ENCODE measurements at regions not wholly inside any gene's neighbourhood (a gene's known extent, or its start where the extent isn't known, plus 50 kb on each side); places are given as distances from the start of the nearest gene placed in this dataset.
"Not testable (repeated sequence)": the region's sequence is repeated elsewhere in the genome, so short reads cannot be mapped to it uniquely, and the experiment has no call there.

DNA sequence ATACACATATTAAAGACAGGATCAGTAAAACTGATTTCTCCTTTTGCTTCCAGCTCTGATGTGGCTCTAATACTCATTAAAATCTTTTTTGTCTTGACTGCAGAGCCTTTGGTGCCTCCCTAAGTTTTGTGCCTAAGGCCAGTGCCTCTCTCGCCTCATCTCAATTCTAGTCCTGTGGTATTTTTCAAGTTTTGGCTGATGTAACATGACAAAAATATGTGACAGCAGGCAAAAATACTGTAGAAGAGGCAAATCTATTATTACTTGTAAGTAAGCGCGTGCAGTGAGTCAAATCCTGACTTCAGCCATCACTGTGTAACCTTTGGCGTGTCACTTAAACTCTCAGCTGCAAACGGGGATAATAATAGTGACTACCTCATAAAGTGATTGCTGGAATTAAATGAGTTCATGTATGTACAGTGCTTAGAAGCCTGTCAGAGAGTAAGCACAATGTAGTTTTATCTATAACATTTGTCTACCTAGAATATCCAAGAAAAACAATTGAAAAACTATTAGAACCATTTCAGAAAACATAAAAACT, 74.0 kb downstream of the MAB21L3 start:
- no peak for DNase-seq (ENCODE audit: low spot score)

DNA sequence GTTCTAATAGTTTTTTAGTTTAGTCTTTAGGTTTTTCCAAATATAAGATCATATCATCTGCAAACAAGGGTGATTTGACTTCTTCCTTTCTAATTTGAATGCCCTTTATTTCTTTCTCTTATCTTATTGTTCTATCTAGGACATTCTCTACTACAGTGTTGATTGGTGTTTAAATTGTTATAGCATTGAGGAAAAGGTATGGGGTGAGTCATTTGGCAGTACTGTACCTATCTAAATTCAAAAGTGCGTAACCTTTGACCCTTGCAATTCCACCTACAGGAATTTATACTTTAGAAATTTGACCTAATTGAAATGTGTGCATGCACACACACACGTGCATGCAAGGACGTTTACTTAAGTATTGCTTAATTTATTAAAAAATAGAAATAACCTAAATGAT, 78.3 kb downstream of the MAB21L3 start:
- no peak for DNase-seq (ENCODE audit: low spot score)

DNA sequence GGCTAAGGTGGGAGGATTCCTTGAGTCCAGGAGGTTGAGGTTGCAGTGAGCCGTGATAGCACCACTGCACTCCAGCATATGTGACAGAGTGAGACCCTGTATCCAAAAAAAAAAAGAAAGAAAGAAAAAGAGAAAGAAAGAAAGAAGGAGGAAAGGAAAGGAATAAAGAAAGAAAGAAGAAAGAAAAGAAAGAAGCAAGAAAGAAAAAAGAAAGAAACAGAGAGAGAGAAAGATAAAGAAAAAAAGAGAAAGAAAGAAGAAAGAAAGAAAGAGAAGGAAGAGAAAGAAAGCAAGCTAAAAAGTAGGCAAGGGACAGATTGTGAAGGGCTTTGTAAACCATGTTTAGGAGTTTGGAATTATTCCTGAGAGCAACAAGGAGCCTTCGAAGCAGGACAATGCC, 80.1 kb downstream of the MAB21L3 start:
- DNase-seq (ENCODE audit: low spot score), result no peak

DNA sequence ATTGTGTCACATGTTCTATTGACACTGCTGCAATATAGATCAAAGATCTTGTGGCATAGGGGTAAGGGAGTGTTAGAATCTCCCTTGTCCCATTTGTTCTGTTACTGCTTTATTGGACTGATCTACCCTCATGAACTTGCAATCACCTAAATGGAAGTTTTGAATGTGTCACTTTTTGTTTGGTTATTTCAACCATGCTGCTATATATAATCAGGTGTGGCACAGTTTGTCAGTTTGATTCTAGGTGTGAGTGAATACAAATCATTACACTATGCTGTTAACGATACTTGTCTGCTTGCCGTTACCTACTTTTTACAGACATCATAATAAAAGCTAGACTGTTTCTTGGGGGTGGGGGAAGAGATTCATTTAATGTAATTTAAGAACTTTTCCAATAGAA, 82.6 kb downstream of the MAB21L3 start:
- no peak for DNase-seq (ENCODE audit: low spot score)

DNA sequence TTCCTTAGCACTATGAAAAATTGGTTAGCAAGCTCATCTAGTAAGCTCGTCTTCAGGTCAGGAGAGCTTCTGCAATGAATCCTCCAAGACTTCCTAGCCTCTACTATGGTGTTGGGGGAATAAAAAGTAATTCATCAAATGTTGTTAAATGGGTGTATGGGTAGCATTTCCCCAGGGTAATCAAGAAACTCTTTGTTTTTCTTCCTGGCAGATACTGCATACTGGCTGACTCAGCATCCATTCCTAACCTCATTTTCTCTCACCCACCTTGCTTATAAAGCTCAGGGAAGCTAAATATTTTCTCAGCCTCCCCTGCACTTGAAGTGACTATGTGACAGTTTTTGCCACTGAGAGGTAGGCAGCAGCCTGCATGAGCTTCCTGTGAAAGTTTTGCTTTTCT, 83.4 kb downstream of the MAB21L3 start:
- no peak for DNase-seq (ENCODE audit: low spot score)

DNA sequence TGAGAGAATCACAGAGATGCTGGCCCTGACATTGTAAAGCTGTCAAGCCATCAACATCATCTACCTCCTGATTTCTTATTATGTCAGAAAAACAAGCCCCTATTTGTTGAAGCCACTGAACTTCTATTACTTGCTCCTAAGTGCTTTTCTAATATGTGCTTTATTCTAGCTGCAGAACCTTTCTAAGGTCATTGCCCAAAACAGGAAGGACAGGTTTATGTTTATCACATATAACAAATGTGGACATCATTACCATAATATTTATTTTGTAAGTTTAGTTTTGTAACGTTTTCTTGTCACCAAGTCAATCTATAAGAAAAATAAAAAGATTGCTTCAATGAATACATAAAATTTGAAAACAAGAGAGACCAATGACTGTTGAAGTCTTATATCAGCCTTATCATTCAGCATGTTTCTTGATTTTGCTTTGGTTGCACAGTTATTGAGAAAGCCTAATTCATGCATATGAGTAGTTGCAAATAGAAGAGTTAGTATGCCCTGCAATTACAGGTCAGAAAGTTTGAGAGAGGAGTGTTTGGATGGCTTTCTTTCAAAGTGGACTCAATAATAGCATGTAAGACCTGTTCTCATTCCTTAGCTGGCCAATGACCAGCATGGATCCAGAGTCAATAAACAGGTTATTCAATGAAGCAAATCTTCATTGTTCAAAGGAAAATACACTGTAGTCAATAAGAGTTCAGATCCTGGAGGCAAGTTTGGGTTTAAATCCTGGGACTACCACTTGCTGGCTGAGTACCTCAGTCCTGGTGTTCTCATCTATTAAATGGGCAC, 84.1 kb downstream of the MAB21L3 start:
- no peak for DNase-seq (ENCODE audit: low spot score)

DNA sequence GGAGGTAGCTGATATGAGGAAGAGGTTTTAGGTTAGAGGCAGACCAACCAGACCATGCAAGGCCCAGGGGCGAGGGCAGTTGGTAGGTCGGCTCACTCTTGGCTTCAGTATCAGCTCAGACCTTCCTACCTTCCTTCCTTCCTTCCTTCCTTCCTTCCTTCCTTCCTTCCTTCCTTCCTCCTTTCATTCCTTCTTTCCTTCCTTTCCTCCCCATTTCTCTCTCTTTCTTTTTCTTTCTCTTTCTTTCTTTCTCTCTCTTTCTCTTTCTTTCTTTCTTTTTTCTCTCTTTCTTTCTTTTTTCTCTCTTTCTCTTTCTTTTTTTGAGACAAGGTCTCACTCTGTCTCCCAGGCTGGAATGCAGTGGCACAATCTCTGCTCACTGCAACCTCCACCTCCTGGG, 89.1 kb downstream of the MAB21L3 start:
- DNase-seq (ENCODE audit: low spot score), result not testable (repeated sequence)

DNA sequence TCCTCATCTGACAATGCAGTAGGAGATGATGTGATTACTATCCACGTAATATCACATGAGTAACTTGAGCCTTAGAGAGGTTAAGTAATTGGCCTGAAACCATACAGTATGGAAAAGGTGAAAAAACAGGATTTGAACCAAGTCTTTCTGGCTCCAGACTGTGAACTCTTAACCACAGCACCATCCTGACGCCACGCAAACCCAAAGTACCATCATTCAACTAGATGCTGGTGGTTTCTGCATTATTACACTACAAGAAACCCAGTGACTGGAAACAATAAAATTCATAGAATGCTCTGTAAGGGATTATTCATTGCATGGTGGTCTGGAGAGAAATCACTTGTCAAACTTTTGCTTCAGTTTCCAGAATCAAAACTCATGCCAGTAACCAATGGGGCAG, 90.7 kb downstream of the MAB21L3 start:
- no peak for DNase-seq (ENCODE audit: low spot score)

DNA sequence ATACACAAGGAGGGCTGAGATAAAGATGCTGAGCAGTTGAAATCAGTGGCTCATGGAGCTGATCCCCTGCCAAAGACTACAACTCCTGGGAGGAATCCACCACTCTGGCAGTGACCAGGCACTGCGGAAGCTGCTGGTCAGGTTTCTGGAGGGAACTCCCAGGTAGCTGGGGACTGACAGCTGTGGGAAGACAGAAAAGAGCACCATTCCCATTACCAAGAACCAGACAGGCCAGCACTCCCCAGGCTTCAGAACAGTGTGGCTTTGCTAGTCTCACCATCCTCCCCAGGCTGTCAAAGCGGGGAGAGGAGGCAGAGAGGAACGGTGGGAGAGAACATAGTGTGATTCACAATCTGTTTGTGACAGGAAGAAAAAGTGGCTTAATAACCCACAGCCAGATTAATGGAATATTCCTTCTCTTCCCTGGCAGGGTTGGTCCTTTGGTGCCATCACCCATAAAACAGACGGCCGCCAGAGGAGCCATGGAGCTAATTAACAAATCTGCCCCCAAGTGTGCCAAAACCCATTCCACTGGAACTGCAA, 92.1 kb downstream of the MAB21L3 start:
- DNase-seq (ENCODE audit: low spot score), result no peak

DNA sequence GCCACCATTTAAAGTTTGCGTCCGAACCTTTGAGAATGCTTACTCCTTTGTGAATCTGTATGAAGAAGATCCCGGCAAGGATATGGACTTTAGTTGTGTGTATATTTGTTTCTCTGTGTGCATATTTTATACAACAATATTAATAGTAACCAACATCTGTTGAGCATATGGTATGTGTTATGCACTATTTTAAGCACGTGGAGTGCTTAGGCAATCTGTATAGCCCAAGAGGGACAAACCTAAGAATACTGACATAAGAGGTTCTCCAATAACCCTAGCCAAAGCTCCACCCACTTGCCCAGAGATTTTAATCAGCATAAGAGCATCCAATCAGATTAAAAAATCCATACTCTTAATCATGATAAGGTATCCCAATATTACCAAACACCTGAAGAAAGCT, 92.7 kb downstream of the MAB21L3 start:
- no peak for DNase-seq (ENCODE audit: low spot score)

DNA sequence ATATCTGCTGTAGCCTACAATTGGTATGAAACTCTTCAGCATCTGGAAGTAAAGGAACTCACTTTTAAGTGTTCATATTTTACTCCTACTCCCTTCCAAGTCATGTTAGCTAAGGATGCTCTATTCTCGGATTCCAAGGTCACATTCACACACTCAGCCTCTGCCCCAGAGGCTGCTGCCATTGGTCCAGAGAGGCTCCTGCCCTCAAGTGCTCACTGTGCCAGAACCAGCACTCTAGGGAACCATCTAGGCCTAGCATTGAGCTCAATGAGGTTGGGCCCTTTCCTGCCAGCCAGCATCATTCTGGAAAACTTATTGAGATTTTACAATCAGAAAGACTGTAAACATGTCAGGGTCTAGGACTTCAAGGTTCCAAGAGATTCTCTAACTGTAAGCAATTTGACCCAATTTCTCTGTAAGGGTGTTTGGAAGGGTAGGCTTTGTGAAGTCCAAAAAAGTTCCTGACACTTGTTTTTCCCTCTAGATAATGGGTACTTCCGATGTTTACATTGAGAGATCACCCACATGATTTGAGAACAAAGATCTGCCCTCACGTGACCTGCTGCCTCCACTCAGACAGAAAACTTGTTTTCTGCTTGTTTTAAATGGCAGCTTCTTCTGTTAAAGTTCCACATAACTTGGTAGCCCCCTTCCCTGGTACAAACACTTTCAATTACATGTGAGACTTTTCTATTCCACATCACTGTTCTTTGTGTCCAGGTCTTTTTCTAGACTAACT, 94.9 kb downstream of the MAB21L3 start:
- no peak for DNase-seq (ENCODE audit: low spot score)

DNA sequence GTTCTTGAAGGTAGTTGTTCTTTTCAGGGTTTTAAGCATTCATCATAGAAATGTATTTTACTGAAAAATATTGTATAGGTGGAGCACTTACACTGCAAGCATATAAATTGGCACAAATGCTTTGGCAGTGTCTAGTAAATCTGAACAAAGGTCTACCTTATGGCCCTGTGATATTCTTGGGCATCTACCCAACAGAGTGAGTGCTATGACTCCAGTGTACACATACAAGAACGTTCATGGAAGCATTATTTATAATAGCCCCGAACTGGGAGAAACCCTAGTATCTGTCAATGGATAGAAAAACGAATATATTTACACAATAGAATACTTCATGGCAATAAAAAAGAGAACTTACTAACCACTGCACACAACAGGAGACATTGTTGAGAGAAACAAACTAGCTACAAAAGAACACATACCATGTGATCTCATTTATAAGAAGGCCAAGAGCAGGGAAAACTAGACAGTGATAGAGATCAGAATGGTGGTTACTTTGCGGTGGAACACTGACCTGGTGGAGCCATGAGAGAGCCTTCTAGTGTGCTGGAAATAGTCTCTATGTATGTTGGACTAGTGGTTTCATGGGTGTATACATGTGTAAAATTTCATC, 96.0 kb downstream of the MAB21L3 start:
- no peak for DNase-seq (ENCODE audit: low spot score)

DNA sequence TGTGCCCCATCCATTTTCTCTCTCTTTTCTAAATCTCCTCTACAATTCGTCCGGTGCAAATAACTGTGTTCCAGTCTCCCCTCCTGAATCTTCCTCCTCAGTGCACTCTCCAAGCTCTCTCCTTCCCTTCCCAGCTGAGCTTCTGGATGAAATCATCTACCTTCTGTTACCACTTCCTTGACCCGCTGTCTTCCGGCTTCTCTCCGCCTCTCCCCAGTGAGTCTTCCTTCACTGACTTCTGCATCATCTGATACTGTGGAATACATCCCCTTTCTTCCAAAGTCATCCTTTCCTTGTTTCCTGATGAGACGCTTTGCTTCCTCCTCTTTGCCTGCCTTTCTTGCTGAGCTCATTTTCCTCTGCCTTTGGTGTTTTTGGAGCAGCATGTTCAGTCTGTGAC, 96.9 kb downstream of the MAB21L3 start:
- no peak for DNase-seq (ENCODE audit: low spot score)

DNA sequence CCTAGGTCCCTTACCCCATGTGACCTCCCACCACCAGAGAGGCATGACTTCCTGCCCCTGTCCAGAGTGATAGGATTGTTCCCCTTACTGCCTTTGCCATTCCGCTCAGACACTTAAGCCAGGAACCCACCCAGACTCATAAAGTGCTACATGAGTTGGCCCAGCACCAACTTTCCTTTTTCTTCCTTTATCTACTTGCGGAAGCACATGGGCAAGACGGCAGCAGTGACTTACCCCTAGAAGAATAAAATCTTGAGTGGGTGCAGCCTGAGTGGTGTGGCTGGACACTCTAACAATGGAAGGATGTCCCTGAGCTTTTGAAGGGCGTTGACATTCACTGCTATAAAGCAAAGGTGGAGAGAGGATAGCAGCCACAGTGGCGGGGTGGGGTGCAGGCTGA, 100.1 kb downstream of the MAB21L3 start:
- no peak for DNase-seq (ENCODE audit: low spot score)

DNA sequence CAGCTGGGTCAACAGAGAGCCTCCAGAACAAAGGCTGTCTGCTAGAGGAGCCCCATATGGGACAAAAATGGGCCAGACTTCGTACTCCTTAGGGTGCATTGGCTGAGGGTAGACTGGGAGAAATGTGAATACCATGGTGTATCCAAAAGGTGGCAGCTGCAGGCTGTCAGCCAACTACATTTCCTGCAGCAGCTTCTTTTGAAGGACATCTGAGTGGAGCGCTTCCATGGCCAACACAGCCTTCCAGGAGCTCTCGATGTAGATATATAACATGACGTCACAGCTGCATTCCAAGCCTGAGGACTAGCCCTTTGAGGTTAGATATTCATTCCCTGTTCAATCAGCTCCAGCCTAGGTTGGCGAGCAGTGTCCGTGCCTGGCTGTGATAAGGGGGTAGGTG, 107.7 kb downstream of the MAB21L3 start:
- DNase-seq (ENCODE audit: low spot score), result peak; percentile 44

DNA sequence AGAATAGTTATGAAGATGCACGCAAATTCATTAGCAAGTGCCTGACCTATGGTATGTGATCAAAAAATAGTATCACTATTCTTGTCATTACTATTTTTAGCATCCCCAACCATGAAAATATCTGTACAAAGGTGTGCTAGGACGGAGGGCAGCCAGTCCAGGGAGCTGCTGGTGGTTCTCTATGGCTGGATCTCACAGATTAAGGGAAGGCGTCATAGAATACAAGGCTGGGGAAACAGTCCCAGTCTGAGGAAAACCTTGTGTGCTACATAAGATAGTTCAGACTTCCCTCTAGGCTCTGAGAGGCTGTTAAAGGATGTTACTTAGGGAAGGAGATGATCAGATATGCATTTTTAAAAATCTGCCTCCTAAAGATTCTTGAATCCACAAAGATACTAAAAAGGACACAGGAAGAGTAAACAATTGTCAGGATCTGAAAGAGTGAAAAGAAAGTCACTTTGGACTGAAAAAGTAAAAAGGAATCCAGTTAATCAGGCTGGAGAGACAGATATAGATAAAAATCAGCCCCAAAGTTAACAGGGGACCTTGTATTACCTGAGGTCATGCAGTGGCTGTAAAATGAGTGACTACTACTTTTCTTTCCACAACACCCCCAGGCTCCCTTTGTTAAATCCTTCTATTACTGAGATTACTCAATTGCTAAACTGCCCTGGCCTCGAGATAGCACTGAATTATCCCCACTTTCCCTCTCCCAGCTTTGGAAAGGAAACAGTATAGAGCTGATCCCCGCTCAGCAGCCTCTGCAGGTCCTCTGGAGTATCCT, 108.6 kb downstream of the MAB21L3 start:
- DNase-seq (ENCODE audit: low spot score), result no peak

DNA sequence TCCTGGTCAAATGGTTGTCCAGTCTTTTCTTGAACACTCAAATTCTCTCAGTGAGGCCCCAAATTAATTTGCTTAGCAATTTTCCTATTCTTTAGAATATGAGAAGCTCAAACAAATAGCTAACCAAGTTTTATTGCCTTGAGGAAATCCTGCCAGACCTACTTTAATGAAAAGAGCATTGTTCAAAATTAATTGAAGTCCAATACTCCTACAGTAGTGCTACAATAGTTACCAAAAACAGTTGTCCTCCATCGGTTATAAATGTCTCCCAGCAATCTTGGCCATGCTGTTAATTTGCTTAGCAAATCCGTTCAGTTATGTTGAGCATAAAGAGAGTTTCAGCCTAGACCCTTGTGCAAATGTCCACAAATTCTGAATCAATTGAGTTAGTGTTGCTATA, 112.9 kb downstream of the MAB21L3 start:
- DNase-seq (ENCODE audit: low spot score), result no peak

DNA sequence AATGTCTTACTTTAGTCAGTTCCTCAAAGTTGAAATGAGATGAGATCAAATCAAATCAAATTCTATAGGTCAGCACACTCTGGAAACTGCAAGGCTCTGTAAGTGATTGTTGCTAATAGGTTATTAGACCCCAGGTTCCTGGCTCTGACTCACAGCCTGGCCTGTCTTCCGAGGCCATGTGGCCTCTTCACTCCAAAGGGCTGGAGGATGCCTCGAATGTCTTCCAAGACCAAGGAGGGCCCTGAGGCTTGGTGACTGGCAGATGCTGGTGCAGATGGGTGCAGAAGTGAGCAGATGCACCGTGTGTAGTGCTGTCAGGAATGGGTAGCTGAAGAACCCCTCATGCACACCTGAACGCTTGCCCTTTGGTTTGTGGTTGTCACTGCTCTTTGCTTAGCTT, 113.4 kb downstream of the MAB21L3 start:
- DNase-seq (ENCODE audit: low spot score), result no peak

DNA sequence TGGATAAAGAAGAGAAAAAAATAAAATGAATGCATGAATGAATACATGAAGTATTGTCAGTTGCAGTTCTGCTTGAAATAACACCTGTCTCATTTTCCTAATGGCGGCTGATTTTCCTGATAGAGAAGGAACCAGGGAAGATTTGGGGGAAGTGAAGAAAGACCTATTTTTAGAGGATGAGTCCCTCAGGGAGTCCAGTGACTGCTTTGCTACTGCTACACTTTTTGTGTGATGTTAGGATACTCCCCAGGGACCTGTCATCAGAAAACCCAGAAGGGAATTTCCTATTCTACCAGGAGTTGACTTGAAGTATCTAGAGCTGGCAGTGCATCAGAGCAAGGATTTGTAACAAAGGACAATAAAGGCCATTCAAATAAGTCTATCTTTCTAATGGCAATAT, 114.8 kb downstream of the MAB21L3 start:
- DNase-seq (ENCODE audit: low spot score), result no peak

DNA sequence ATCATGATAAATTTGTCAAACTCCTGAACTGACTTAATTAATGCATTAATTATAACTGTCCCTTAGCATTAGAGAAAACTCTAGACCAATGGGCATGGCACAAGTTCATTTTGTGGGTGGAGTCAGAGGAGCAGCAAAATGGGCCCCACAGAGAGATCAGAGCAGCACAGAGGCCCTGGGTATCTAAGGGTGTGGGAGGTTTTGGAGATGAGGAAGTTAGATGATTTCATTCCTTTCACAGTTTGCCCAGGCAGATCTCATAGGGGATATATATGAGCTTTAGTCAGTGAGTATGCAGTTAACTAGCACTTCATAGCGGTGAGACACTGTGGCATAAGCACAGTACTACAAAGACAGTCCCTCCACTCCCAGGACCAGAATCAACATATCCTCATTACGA, 117.3 kb downstream of the MAB21L3 start:
- DNase-seq (ENCODE audit: low spot score), result no peak

DNA sequence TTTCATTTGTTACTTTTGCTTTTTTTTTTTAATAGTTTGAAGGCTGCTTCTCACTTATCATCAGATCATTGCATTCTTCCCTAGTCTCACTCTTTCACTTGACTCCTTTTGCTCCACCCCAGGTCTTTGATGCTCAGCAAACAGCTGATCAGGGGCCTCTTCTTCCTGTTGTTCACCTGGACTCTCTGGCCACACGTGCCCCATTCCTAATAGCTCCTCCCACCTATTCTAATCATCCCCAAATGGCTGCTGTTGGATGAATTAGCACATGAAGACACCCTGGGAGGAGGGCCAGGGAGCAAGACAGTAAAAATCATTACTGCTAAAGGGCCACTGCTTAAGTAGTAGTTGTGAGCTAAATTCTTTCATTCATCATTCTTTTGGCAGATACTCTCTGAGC, 119.5 kb downstream of the MAB21L3 start:
- DNase-seq (ENCODE audit: low spot score), result no peak

DNA sequence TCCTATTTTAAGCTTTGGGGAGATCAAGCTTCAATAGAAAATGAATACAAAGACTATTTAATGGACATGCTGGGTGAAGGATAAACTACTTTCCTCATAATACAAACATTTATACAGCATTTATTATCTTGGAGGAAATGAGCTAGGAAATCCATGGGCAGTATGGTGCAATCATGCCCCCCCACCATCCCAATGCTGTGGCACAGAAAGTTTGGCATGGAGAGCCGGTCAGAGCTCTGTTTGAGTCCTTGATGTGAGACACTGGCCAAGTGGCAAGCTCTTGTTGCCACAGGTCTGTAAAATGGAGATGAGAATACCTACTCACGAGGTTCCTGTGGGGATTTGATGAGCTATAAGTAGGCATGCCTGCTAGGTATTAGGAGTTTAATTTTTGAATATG, 120.6 kb downstream of the MAB21L3 start:
- DNase-seq (ENCODE audit: low spot score), result no peak

All from mucosa of gallbladder (tissue), 1 donor.